GM23338 (cell line): ENCODE measurements at regions not wholly inside any gene's neighbourhood (a gene's known extent, or its start where the extent isn't known, plus 50 kb on each side); places are given as distances from the start of the nearest gene placed in this dataset.

Experiments
- ATAC-seq: fragments of 200-7000 bp; cut with Tn5 transposase; 3 replicates; pipeline ENCODE4 v1.9.1; 2020
- DNase-seq: peaks from one replicate; pipeline ENCODE4 v3.0.0-alpha.2; 2015; ENCODE audit warnings: low spot score
- H2AFZ ChIP-seq: fragments of 200-600 bp; sonication (generic); 2 replicates; pipeline ENCODE4 v1.8.0; 2016; ENCODE audit warnings: antibody characterized with exemption, mild to moderate bottlenecking, moderate library complexity
- H3F3A ChIP-seq: fragments of 200-600 bp; sonication (generic); replicated peaks from 2 replicates; pipeline ENCODE4 v1.8.0; 2017; ENCODE audit warnings: antibody characterized with exemption, mixed run types, low read depth
- H3K27ac ChIP-seq: fragments of 200-600 bp; sonication (generic); 2 replicates; pipeline ENCODE4 v1.6.1; 2016; ENCODE audit warnings: low read depth
- H3K27me3 ChIP-seq: fragments of 200-600 bp; sonication (generic); 2 replicates; pipeline ENCODE4 v1.8.0; 2016; ENCODE audit warnings: mild to moderate bottlenecking, mixed run types, moderate library complexity; ENCODE audit not compliant: insufficient read depth
- H3K36me3 ChIP-seq: fragments of 200-600 bp; sonication (generic); 2 replicates; pipeline ENCODE4 v1.8.0; 2016; ENCODE audit warnings: mild to moderate bottlenecking; ENCODE audit not compliant: insufficient read depth
- H3K4me1 ChIP-seq: fragments of 200-600 bp; sonication (generic); 2 replicates; pipeline ENCODE4 v1.8.0; 2016; ENCODE audit warnings: mild to moderate bottlenecking, moderate library complexity; ENCODE audit not compliant: insufficient read depth
- H3K4me2 ChIP-seq: fragments of 200-600 bp; sonication (generic); 2 replicates; pipeline ENCODE4 v1.7.1; 2017; ENCODE audit warnings: mixed run types
- H3K4me3 ChIP-seq: fragments of 200-600 bp; sonication (generic); 2 replicates; pipeline ENCODE4 v1.6.1; 2016; ENCODE audit warnings: mixed run types
- H3K79me2 ChIP-seq: fragments of 200-600 bp; sonication (generic); replicated peaks from 2 replicates; pipeline ENCODE4 v1.8.0; 2017; ENCODE audit warnings: mild to moderate bottlenecking; ENCODE audit not compliant: insufficient read depth
- H3K9me2 ChIP-seq: fragments of 200-600 bp; sonication (generic); 2 replicates; pipeline ENCODE4 v1.8.0; 2017; ENCODE audit not compliant: insufficient read depth
- H4K20me1 ChIP-seq: fragments of 200-600 bp; sonication (generic); replicated peaks from 2 replicates; pipeline ENCODE4 v1.8.0; 2017; ENCODE audit warnings: mild to moderate bottlenecking; ENCODE audit not compliant: insufficient read depth
- H3K27ac Mint-ChIP-seq: 2 replicates; pipeline ENCODE4 v1.8.0; 2020; ENCODE audit warnings: inconsistent platforms, mild to moderate bottlenecking, moderate library complexity, mixed read lengths
- H3K27me3 Mint-ChIP-seq: 3 replicates; pipeline ENCODE4 v1.8.0; 2022; ENCODE audit warnings: low read depth, mild to moderate bottlenecking, moderate library complexity, mixed read lengths, inconsistent platforms; ENCODE audit not compliant: insufficient read depth, poor library complexity
- H3K36me3 Mint-ChIP-seq: 3 replicates; pipeline ENCODE4 v1.8.0; 2021; ENCODE audit warnings: low read depth, mild to moderate bottlenecking, inconsistent platforms, moderate library complexity, mixed read lengths
- H3K4me1 Mint-ChIP-seq: 3 replicates; pipeline ENCODE4 v1.8.0; 2020; ENCODE audit warnings: mild to moderate bottlenecking, inconsistent platforms, mixed read lengths
- H3K4me3 Mint-ChIP-seq: 3 replicates; pipeline ENCODE4 v1.8.0; 2021; ENCODE audit warnings: moderate library complexity, mild to moderate bottlenecking, inconsistent platforms, mixed read lengths
- H3K9me3 Mint-ChIP-seq: 3 replicates; pipeline ENCODE4 v1.8.0; 2020; ENCODE audit warnings: moderate library complexity, mild to moderate bottlenecking, inconsistent platforms, mixed read lengths
- CREB1 ChIP-seq: fragments of 250-450 bp; sonication (Bioruptor Pico); IDR thresholded peaks from 2 replicates; pipeline ENCODE4 v1.5.0; 2020; ENCODE audit warnings: low read depth, mild to moderate bottlenecking, moderate library complexity
- ETS1 ChIP-seq: IDR thresholded peaks from 2 replicates; pipeline ENCODE4 v1.6.1; 2016; ENCODE audit warnings: antibody characterized with exemption
- EZH2 ChIP-seq: fragments of 200-600 bp; sonication (generic); IDR thresholded peaks from one replicate; pipeline ENCODE4 v1.8.0; 2017; ENCODE audit warnings: antibody characterized with exemption, mild to moderate bottlenecking, low read depth; ENCODE audit not compliant: unreplicated experiment
- EZH2phosphoT487 ChIP-seq: fragments of 200-600 bp; sonication (generic); IDR thresholded peaks from one replicate; pipeline ENCODE4 v1.8.1; 2018; ENCODE audit warnings: antibody characterized with exemption; ENCODE audit not compliant: unreplicated experiment
- JUNB ChIP-seq: IDR thresholded peaks from one replicate; pipeline ENCODE4 v1.6.1; 2016; ENCODE audit warnings: antibody characterized with exemption; ENCODE audit not compliant: unreplicated experiment
- NANOG ChIP-seq: IDR thresholded peaks from 2 replicates; pipeline ENCODE4 v1.6.1; 2016; ENCODE audit warnings: antibody characterized with exemption, borderline replicate concordance
- POLR2AphosphoS5 ChIP-seq: IDR thresholded peaks from 2 replicates; pipeline ENCODE4 v1.6.1; 2016; ENCODE audit warnings: antibody characterized with exemption, low read depth
- STAT1 ChIP-seq: IDR thresholded peaks from one replicate; pipeline ENCODE4 v1.6.1; 2016; ENCODE audit warnings: antibody characterized with exemption; ENCODE audit not compliant: unreplicated experiment
- ZNF114 ChIP-seq: fragments of 250-450 bp; sonication (Bioruptor Pico); IDR thresholded peaks from 2 replicates; pipeline ENCODE4 v1.5.0; 2020; ENCODE audit warnings: mild to moderate bottlenecking, moderate library complexity
- ZNF331 ChIP-seq: fragments of 250-450 bp; sonication (Bioruptor Pico); IDR thresholded peaks from 2 replicates; pipeline ENCODE4 v1.5.0; 2020; ENCODE audit warnings: low read depth, mild to moderate bottlenecking, moderate library complexity
- TF ChIP-seq, protein P1 (sequence below), 2 experiments: fragments of 200-600 bp in 1 of 2; sonication (generic) in 1 of 2; conservative IDR thresholded peaks; 2 replicates each; pipeline versions ENCODE4 v1.5.1 to v1.6.1; 2016 to 2017; ENCODE audit warnings: antibody characterized with exemption in 2 of 2, low read depth in 2 of 2, mild to moderate bottlenecking in 2 of 2, moderate library complexity in 1 of 2
- TF ChIP-seq, protein P2 (sequence below): fragments of 250-450 bp; sonication (Bioruptor Pico); IDR thresholded peaks from 2 replicates; pipeline ENCODE4 v1.5.0; 2020; ENCODE audit warnings: mild to moderate bottlenecking, moderate library complexity
- TF ChIP-seq, protein P3 (sequence below): IDR thresholded peaks from one replicate; pipeline ENCODE4 v1.6.1; 2018; ENCODE audit warnings: antibody characterized with exemption; ENCODE audit not compliant: unreplicated experiment

- no peak overlapping the region for H3K4me3 Mint-ChIP-seq
- no peaks in the 10 kb centered on the region for H3K36me3 ChIP-seq
- H3K9me2 ChIP-seq: no peaks in the 10 kb centered on the region
- no peaks in the 10 kb centered on the region for H3K4me1 Mint-ChIP-seq
- no peak for DNase-seq
- no peaks in the 10 kb centered on the region for H3K79me2 ChIP-seq
- no peaks in the 10 kb centered on the region for H4K20me1 ChIP-seq
- H3K4me2 ChIP-seq: no peak overlapping the region
- peaks cover 11% of the 10 kb centered on the region for H3K27me3 Mint-ChIP-seq
- no peaks in the 10 kb centered on the region for H3K27me3 ChIP-seq
- H3K36me3 Mint-ChIP-seq: peaks cover 30% of the 10 kb centered on the region
- H3K4me1 ChIP-seq: no peaks in the 10 kb centered on the region
- TF ChIP-seq EZH2phosphoT487: no peak
- no peak for TF ChIP-seq CREB1 (CRISPR knock-in tag)
- no peak for TF ChIP-seq POLR2AphosphoS5
- TF ChIP-seq ETS1: no peak
- TF ChIP-seq EZH2: no peak
- no peak for TF ChIP-seq NANOG
- TF ChIP-seq STAT1: no peak
- TF ChIP-seq JUNB: no peak
- TF ChIP-seq, protein P1, sequence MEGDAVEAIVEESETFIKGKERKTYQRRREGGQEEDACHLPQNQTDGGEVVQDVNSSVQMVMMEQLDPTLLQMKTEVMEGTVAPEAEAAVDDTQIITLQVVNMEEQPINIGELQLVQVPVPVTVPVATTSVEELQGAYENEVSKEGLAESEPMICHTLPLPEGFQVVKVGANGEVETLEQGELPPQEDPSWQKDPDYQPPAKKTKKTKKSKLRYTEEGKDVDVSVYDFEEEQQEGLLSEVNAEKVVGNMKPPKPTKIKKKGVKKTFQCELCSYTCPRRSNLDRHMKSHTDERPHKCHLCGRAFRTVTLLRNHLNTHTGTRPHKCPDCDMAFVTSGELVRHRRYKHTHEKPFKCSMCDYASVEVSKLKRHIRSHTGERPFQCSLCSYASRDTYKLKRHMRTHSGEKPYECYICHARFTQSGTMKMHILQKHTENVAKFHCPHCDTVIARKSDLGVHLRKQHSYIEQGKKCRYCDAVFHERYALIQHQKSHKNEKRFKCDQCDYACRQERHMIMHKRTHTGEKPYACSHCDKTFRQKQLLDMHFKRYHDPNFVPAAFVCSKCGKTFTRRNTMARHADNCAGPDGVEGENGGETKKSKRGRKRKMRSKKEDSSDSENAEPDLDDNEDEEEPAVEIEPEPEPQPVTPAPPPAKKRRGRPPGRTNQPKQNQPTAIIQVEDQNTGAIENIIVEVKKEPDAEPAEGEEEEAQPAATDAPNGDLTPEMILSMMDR (conservative IDR thresholded peaks at IDR 0.05; ENCODE audit: low read depth in 2 of 2): no peak
- TF ChIP-seq ZNF331: no peak
- TF ChIP-seq, protein P2, sequence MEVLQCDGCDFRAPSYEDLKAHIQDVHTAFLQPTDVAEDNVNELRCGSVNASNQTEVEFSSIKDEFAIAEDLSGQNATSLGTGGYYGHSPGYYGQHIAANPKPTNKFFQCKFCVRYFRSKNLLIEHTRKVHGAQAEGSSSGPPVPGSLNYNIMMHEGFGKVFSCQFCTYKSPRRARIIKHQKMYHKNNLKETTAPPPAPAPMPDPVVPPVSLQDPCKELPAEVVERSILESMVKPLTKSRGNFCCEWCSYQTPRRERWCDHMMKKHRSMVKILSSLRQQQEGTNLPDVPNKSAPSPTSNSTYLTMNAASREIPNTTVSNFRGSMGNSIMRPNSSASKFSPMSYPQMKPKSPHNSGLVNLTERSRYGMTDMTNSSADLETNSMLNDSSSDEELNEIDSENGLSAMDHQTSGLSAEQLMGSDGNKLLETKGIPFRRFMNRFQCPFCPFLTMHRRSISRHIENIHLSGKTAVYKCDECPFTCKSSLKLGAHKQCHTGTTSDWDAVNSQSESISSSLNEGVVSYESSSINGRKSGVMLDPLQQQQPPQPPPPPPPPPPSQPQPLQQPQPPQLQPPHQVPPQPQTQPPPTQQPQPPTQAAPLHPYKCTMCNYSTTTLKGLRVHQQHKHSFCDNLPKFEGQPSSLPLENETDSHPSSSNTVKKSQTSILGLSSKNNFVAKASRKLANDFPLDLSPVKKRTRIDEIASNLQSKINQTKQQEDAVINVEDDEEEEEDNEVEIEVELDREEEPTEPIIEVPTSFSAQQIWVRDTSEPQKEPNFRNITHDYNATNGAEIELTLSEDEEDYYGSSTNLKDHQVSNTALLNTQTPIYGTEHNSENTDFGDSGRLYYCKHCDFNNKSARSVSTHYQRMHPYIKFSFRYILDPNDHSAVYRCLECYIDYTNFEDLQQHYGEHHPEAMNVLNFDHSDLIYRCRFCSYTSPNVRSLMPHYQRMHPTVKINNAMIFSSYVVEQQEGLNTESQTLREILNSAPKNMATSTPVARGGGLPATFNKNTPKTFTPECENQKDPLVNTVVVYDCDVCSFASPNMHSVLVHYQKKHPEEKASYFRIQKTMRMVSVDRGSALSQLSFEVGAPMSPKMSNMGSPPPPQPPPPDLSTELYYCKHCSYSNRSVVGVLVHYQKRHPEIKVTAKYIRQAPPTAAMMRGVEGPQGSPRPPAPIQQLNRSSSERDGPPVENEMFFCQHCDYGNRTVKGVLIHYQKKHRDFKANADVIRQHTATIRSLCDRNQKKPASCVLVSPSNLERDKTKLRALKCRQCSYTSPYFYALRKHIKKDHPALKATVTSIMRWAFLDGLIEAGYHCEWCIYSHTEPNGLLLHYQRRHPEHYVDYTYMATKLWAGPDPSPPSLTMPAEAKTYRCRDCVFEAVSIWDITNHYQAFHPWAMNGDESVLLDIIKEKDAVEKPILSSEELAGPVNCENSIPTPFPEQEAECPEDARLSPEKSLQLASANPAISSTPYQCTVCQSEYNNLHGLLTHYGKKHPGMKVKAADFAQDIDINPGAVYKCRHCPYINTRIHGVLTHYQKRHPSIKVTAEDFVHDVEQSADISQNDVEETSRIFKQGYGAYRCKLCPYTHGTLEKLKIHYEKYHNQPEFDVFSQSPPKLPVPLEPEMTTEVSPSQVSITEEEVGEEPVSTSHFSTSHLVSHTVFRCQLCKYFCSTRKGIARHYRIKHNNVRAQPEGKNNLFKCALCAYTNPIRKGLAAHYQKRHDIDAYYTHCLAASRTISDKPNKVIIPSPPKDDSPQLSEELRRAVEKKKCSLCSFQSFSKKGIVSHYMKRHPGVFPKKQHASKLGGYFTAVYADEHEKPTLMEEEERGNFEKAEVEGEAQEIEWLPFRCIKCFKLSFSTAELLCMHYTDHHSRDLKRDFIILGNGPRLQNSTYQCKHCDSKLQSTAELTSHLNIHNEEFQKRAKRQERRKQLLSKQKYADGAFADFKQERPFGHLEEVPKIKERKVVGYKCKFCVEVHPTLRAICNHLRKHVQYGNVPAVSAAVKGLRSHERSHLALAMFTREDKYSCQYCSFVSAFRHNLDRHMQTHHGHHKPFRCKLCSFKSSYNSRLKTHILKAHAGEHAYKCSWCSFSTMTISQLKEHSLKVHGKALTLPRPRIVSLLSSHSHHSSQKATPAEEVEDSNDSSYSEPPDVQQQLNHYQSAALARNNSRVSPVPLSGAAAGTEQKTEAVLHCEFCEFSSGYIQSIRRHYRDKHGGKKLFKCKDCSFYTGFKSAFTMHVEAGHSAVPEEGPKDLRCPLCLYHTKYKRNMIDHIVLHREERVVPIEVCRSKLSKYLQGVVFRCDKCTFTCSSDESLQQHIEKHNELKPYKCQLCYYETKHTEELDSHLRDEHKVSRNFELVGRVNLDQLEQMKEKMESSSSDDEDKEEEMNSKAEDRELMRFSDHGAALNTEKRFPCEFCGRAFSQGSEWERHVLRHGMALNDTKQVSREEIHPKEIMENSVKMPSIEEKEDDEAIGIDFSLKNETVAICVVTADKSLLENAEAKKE: no peak
- TF ChIP-seq ZNF114: no peak
- TF ChIP-seq, protein P3, sequence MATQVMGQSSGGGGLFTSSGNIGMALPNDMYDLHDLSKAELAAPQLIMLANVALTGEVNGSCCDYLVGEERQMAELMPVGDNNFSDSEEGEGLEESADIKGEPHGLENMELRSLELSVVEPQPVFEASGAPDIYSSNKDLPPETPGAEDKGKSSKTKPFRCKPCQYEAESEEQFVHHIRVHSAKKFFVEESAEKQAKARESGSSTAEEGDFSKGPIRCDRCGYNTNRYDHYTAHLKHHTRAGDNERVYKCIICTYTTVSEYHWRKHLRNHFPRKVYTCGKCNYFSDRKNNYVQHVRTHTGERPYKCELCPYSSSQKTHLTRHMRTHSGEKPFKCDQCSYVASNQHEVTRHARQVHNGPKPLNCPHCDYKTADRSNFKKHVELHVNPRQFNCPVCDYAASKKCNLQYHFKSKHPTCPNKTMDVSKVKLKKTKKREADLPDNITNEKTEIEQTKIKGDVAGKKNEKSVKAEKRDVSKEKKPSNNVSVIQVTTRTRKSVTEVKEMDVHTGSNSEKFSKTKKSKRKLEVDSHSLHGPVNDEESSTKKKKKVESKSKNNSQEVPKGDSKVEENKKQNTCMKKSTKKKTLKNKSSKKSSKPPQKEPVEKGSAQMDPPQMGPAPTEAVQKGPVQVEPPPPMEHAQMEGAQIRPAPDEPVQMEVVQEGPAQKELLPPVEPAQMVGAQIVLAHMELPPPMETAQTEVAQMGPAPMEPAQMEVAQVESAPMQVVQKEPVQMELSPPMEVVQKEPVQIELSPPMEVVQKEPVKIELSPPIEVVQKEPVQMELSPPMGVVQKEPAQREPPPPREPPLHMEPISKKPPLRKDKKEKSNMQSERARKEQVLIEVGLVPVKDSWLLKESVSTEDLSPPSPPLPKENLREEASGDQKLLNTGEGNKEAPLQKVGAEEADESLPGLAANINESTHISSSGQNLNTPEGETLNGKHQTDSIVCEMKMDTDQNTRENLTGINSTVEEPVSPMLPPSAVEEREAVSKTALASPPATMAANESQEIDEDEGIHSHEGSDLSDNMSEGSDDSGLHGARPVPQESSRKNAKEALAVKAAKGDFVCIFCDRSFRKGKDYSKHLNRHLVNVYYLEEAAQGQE: no peak
- H3K27ac ChIP-seq: no peak overlapping the region
- H3K9me3 Mint-ChIP-seq: peaks cover 96% of the 10 kb centered on the region
- ATAC-seq: no peak
- no peaks in the 10 kb centered on the region for H3F3A ChIP-seq
- H2AFZ ChIP-seq: no peak overlapping the region
- H3K27ac Mint-ChIP-seq: no peak overlapping the region
- no peak overlapping the region for H3K4me3 ChIP-seq
Measured at GRCh38 chr15:25176991-25177954, 222.5 kb downstream of the SNRPN start.
